Osteoblast (primary cell): ENCODE measurements at regions not wholly inside any gene's neighbourhood (a gene's known extent, or its start where the extent isn't known, plus 50 kb on each side); places are given as distances from the start of the nearest gene placed in this dataset.

Experiments
- DNase-seq: peaks from one replicate; pipeline ENCODE4 v3.0.0; 2011; ENCODE audit warnings: low spot score, mixed read lengths; ENCODE audit not compliant: insufficient read length; ENCODE audit errors: missing footprints
- H2AFZ ChIP-seq: 2 replicates; pipeline ENCODE4 v1.6.0; 2011; ENCODE audit warnings: mild to moderate bottlenecking, low read length
- H3K27ac ChIP-seq: 2 replicates; pipeline ENCODE4 v1.5.1; 2011; ENCODE audit warnings: mild to moderate bottlenecking, low read depth, low read length, moderate library complexity
- H3K27me3 ChIP-seq: 2 replicates; pipeline ENCODE4 v1.6.0; 2012; ENCODE audit warnings: mild to moderate bottlenecking, control low read depth, inconsistent platforms, low read length, moderate library complexity; ENCODE audit not compliant: insufficient read depth
- H3K36me3 ChIP-seq: 2 replicates; pipeline ENCODE4 v1.5.1; 2011; ENCODE audit warnings: mild to moderate bottlenecking, low read length, control low read depth, moderate library complexity; ENCODE audit not compliant: insufficient read depth
- H3K4me1 ChIP-seq: 2 replicates; pipeline ENCODE4 v1.5.1; 2011; ENCODE audit warnings: mild to moderate bottlenecking, low read length, control low read depth, moderate library complexity; ENCODE audit not compliant: insufficient read depth
- H3K4me2 ChIP-seq: 2 replicates; pipeline ENCODE4 v1.6.0; 2011; ENCODE audit warnings: mild to moderate bottlenecking, low read length; ENCODE audit not compliant: insufficient read depth
- H3K4me3 ChIP-seq: fragments of 200-600 bp; sonication (generic); 3 replicates; pipeline ENCODE4 v1.5.1; 2012; ENCODE audit warnings: mild to moderate bottlenecking, low read length, inconsistent platforms; ENCODE audit not compliant: insufficient read depth
- H3K79me2 ChIP-seq: 2 replicates; pipeline ENCODE4 v1.6.0; 2012; ENCODE audit warnings: mild to moderate bottlenecking, low read length, control low read depth, inconsistent platforms; ENCODE audit not compliant: insufficient read depth
- H3K9me3 ChIP-seq: 2 replicates; pipeline ENCODE4 v1.5.1; 2011; ENCODE audit warnings: low read depth, low read length, control low read depth
- H4K20me1 ChIP-seq: 2 replicates; pipeline ENCODE4 v1.6.0; 2012; ENCODE audit warnings: mild to moderate bottlenecking, low read length, control low read depth; ENCODE audit not compliant: insufficient read depth
- CTCF ChIP-seq: IDR thresholded peaks from 2 replicates; pipeline ENCODE4 v1.5.1; 2011; ENCODE audit warnings: mild to moderate bottlenecking, low read depth, low read length, moderate library complexity; ENCODE audit errors: extremely low read depth

GRCh38 chr12:115571446-115571845 lies 706.0 kb downstream of the MED13L start:
- H3K9me3 ChIP-seq, result no peaks in the 10 kb centered on the region
- no peak overlapping the region for H2AFZ ChIP-seq
- no peak for TF ChIP-seq CTCF
- no peak overlapping the region for H3K4me3 ChIP-seq
- no peaks in the 10 kb centered on the region for H3K36me3 ChIP-seq
- no peak for DNase-seq
- no peak overlapping the region for H3K4me2 ChIP-seq
- H3K79me2 ChIP-seq, result no peaks in the 10 kb centered on the region
- H4K20me1 ChIP-seq, result no peaks in the 10 kb centered on the region
- no peaks in the 10 kb centered on the region for H3K27me3 ChIP-seq
- no peaks in the 10 kb centered on the region for H3K4me1 ChIP-seq
- H3K27ac ChIP-seq, result no peak overlapping the region

DNA sequence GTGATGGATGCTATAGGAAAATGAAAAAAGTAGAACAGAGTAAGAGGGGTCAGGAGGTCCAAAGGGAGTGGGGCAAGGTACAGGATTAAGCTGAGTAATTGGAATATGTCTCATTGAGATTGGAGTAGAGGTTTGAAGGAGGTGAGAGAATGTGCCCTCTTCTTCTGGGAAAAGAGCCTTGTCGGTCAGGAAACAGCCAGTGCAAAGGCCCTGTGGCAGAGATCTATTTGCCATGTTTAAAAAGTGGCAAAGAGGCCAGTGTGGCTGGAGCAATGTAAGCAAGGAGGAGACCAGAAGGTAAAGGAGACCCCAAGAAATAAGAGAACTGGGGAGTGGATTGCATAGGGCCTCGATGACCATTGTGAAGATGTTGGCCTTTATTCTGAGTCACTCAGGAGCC lies 706.5 kb downstream of the MED13L start:
- H3K4me1 ChIP-seq, result no peaks in the 10 kb centered on the region
- no peak overlapping the region for H3K27ac ChIP-seq
- no peaks in the 10 kb centered on the region for H3K36me3 ChIP-seq
- no peaks in the 10 kb centered on the region for H4K20me1 ChIP-seq
- H3K4me2 ChIP-seq, result peak overlapping the region; percentile 46
- no peak overlapping the region for H3K4me3 ChIP-seq
- no peaks in the 10 kb centered on the region for H3K9me3 ChIP-seq
- H3K79me2 ChIP-seq, result no peaks in the 10 kb centered on the region
- no peaks in the 10 kb centered on the region for H3K27me3 ChIP-seq
- TF ChIP-seq CTCF, result no peak
- no peak overlapping the region for H2AFZ ChIP-seq
- DNase-seq, result no peak

- Histone ChIP-seq H3K4me1 (no peaks in the 10 kb centered on the region), H3K79me2 (no peaks in the 10 kb centered on the region), H3K4me3 (peak overlapping the region; percentile 37), H2AFZ (peak overlapping the region; percentile 44), H4K20me1 (no peaks in the 10 kb centered on the region), H3K36me3 (no peaks in the 10 kb centered on the region), H3K27ac (no peak overlapping the region), H3K9me3 (no peaks in the 10 kb centered on the region), H3K27me3 (no peaks in the 10 kb centered on the region), H3K4me2 (peak overlapping the region; percentile 46)
- DNase-seq, result peak; percentile 83
- no peak for TF ChIP-seq CTCF
Observed at GRCh38 chr12:115570069-115570777, 707.3 kb downstream of the MED13L start.

GRCh38 chr12:115569345-115570068 lies 708.0 kb downstream of the MED13L start:
- no peaks in the 10 kb centered on the region for H3K79me2 ChIP-seq
- H3K4me3 ChIP-seq, result no peak overlapping the region
- no peaks in the 10 kb centered on the region for H3K4me1 ChIP-seq
- H3K27ac ChIP-seq, result no peak overlapping the region
- no peaks in the 10 kb centered on the region for H4K20me1 ChIP-seq
- no peak for TF ChIP-seq CTCF
- peak overlapping the region; percentile 46 for H3K4me2 ChIP-seq
- DNase-seq, result no peak
- H3K9me3 ChIP-seq, result no peaks in the 10 kb centered on the region
- H3K27me3 ChIP-seq, result no peaks in the 10 kb centered on the region
- H3K36me3 ChIP-seq, result no peaks in the 10 kb centered on the region
- no peak overlapping the region for H2AFZ ChIP-seq
